GM23338 (cell line): ENCODE measurements at regions not wholly inside any gene's neighbourhood (a gene's known extent, or its start where the extent isn't known, plus 50 kb on each side); places are given as distances from the start of the nearest gene placed in this dataset.

ENCODE experiments used
- ATAC-seq: fragments of 200-7000 bp; cut with Tn5 transposase; 3 replicates; pipeline ENCODE4 v1.9.1; 2020
- DNase-seq: peaks from one replicate; pipeline ENCODE4 v3.0.0-alpha.2; 2015; ENCODE audit warnings: low spot score
- H2AFZ ChIP-seq: fragments of 200-600 bp; sonication (generic); 2 replicates; pipeline ENCODE4 v1.8.0; 2016; ENCODE audit warnings: antibody characterized with exemption, mild to moderate bottlenecking, moderate library complexity
- H3F3A ChIP-seq: fragments of 200-600 bp; sonication (generic); replicated peaks from 2 replicates; pipeline ENCODE4 v1.8.0; 2017; ENCODE audit warnings: antibody characterized with exemption, mixed run types, low read depth
- H3K27ac ChIP-seq: fragments of 200-600 bp; sonication (generic); 2 replicates; pipeline ENCODE4 v1.6.1; 2016; ENCODE audit warnings: low read depth
- H3K27me3 ChIP-seq: fragments of 200-600 bp; sonication (generic); 2 replicates; pipeline ENCODE4 v1.8.0; 2016; ENCODE audit warnings: mild to moderate bottlenecking, mixed run types, moderate library complexity; ENCODE audit not compliant: insufficient read depth
- H3K36me3 ChIP-seq: fragments of 200-600 bp; sonication (generic); 2 replicates; pipeline ENCODE4 v1.8.0; 2016; ENCODE audit warnings: mild to moderate bottlenecking; ENCODE audit not compliant: insufficient read depth
- H3K4me1 ChIP-seq: fragments of 200-600 bp; sonication (generic); 2 replicates; pipeline ENCODE4 v1.8.0; 2016; ENCODE audit warnings: mild to moderate bottlenecking, moderate library complexity; ENCODE audit not compliant: insufficient read depth
- H3K4me2 ChIP-seq: fragments of 200-600 bp; sonication (generic); 2 replicates; pipeline ENCODE4 v1.7.1; 2017; ENCODE audit warnings: mixed run types
- H3K4me3 ChIP-seq: fragments of 200-600 bp; sonication (generic); 2 replicates; pipeline ENCODE4 v1.6.1; 2016; ENCODE audit warnings: mixed run types
- H3K79me2 ChIP-seq: fragments of 200-600 bp; sonication (generic); replicated peaks from 2 replicates; pipeline ENCODE4 v1.8.0; 2017; ENCODE audit warnings: mild to moderate bottlenecking; ENCODE audit not compliant: insufficient read depth
- H3K9me2 ChIP-seq: fragments of 200-600 bp; sonication (generic); 2 replicates; pipeline ENCODE4 v1.8.0; 2017; ENCODE audit not compliant: insufficient read depth
- H4K20me1 ChIP-seq: fragments of 200-600 bp; sonication (generic); replicated peaks from 2 replicates; pipeline ENCODE4 v1.8.0; 2017; ENCODE audit warnings: mild to moderate bottlenecking; ENCODE audit not compliant: insufficient read depth
- H3K27ac Mint-ChIP-seq: 2 replicates; pipeline ENCODE4 v1.8.0; 2020; ENCODE audit warnings: inconsistent platforms, mild to moderate bottlenecking, moderate library complexity, mixed read lengths
- H3K27me3 Mint-ChIP-seq: 3 replicates; pipeline ENCODE4 v1.8.0; 2022; ENCODE audit warnings: low read depth, mild to moderate bottlenecking, moderate library complexity, mixed read lengths, inconsistent platforms; ENCODE audit not compliant: insufficient read depth, poor library complexity
- H3K36me3 Mint-ChIP-seq: 3 replicates; pipeline ENCODE4 v1.8.0; 2021; ENCODE audit warnings: low read depth, mild to moderate bottlenecking, inconsistent platforms, moderate library complexity, mixed read lengths
- H3K4me1 Mint-ChIP-seq: 3 replicates; pipeline ENCODE4 v1.8.0; 2020; ENCODE audit warnings: mild to moderate bottlenecking, inconsistent platforms, mixed read lengths
- H3K4me3 Mint-ChIP-seq: 3 replicates; pipeline ENCODE4 v1.8.0; 2021; ENCODE audit warnings: moderate library complexity, mild to moderate bottlenecking, inconsistent platforms, mixed read lengths
- H3K9me3 Mint-ChIP-seq: 3 replicates; pipeline ENCODE4 v1.8.0; 2020; ENCODE audit warnings: moderate library complexity, mild to moderate bottlenecking, inconsistent platforms, mixed read lengths
- CREB1 ChIP-seq: fragments of 250-450 bp; sonication (Bioruptor Pico); IDR thresholded peaks from 2 replicates; pipeline ENCODE4 v1.5.0; 2020; ENCODE audit warnings: low read depth, mild to moderate bottlenecking, moderate library complexity
- EZH2 ChIP-seq: fragments of 200-600 bp; sonication (generic); IDR thresholded peaks from one replicate; pipeline ENCODE4 v1.8.0; 2017; ENCODE audit warnings: antibody characterized with exemption, mild to moderate bottlenecking, low read depth; ENCODE audit not compliant: unreplicated experiment
- EZH2phosphoT487 ChIP-seq: fragments of 200-600 bp; sonication (generic); IDR thresholded peaks from one replicate; pipeline ENCODE4 v1.8.1; 2018; ENCODE audit warnings: antibody characterized with exemption; ENCODE audit not compliant: unreplicated experiment
- JUNB ChIP-seq: IDR thresholded peaks from one replicate; pipeline ENCODE4 v1.6.1; 2016; ENCODE audit warnings: antibody characterized with exemption; ENCODE audit not compliant: unreplicated experiment
- NANOG ChIP-seq: IDR thresholded peaks from 2 replicates; pipeline ENCODE4 v1.6.1; 2016; ENCODE audit warnings: antibody characterized with exemption, borderline replicate concordance
- POLR2AphosphoS5 ChIP-seq: IDR thresholded peaks from 2 replicates; pipeline ENCODE4 v1.6.1; 2016; ENCODE audit warnings: antibody characterized with exemption, low read depth
- STAT1 ChIP-seq: IDR thresholded peaks from one replicate; pipeline ENCODE4 v1.6.1; 2016; ENCODE audit warnings: antibody characterized with exemption; ENCODE audit not compliant: unreplicated experiment
- ZNF114 ChIP-seq: fragments of 250-450 bp; sonication (Bioruptor Pico); IDR thresholded peaks from 2 replicates; pipeline ENCODE4 v1.5.0; 2020; ENCODE audit warnings: mild to moderate bottlenecking, moderate library complexity
- ZNF331 ChIP-seq: fragments of 250-450 bp; sonication (Bioruptor Pico); IDR thresholded peaks from 2 replicates; pipeline ENCODE4 v1.5.0; 2020; ENCODE audit warnings: low read depth, mild to moderate bottlenecking, moderate library complexity
- TF ChIP-seq, protein P1 (sequence below): IDR thresholded peaks from 2 replicates; pipeline ENCODE4 v1.6.1; 2016; ENCODE audit warnings: antibody characterized with exemption
- TF ChIP-seq, protein P2 (sequence below), 2 experiments: fragments of 200-600 bp in 1 of 2; sonication (generic) in 1 of 2; conservative IDR thresholded peaks; 2 replicates each; pipeline versions ENCODE4 v1.5.1 to v1.6.1; 2016 to 2017; ENCODE audit warnings: antibody characterized with exemption in 2 of 2, low read depth in 2 of 2, mild to moderate bottlenecking in 2 of 2, moderate library complexity in 1 of 2
- TF ChIP-seq, protein P3 (sequence below): fragments of 250-450 bp; sonication (Bioruptor Pico); IDR thresholded peaks from 2 replicates; pipeline ENCODE4 v1.5.0; 2020; ENCODE audit warnings: mild to moderate bottlenecking, moderate library complexity
- TF ChIP-seq, protein P4 (sequence below): IDR thresholded peaks from one replicate; pipeline ENCODE4 v1.6.1; 2018; ENCODE audit warnings: antibody characterized with exemption; ENCODE audit not compliant: unreplicated experiment

DNA sequence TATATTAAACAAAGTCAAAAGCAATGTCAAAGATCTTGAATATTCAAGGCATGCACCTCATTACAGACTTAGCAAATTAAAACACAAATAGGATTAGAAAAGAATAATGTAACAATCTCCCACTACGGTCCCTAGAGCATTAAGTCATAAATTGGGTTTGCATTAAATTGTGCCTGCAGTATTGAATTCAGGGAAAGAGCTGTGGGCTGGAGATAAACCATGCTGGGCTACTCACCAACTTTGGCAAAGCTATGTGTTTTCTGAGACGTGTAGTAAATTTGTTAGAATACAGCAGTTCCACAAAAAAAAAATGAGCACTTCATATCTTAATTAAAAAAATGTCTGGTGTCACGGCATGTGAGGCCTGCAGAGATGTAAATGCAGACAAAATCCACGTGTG lies 241.6 kb downstream of the SNX10 start:
- Histone ChIP-seq H3K27ac (no peak overlapping the region), H2AFZ (no peak overlapping the region), H3K4me1 (no peaks in the 10 kb centered on the region), H3K4me3 (no peak overlapping the region), H3K79me2 (no peaks in the 10 kb centered on the region), H3K4me2 (no peak overlapping the region), H3K27me3 (no peaks in the 10 kb centered on the region), H3F3A (no peaks in the 10 kb centered on the region), H4K20me1 (no peaks in the 10 kb centered on the region), H3K36me3 (no peaks in the 10 kb centered on the region), H3K9me2 (no peaks in the 10 kb centered on the region)
- no peak for DNase-seq
- H3K9me3 Mint-ChIP-seq: no peaks in the 10 kb centered on the region
- peaks cover 7% of the 10 kb centered on the region for H3K27me3 Mint-ChIP-seq
- no peak overlapping the region for H3K27ac Mint-ChIP-seq
- no peaks in the 10 kb centered on the region for H3K36me3 Mint-ChIP-seq
- ATAC-seq: no peak
- TF ChIP-seq EZH2: no peak
- no peak for TF ChIP-seq JUNB
- TF ChIP-seq, protein P1, sequence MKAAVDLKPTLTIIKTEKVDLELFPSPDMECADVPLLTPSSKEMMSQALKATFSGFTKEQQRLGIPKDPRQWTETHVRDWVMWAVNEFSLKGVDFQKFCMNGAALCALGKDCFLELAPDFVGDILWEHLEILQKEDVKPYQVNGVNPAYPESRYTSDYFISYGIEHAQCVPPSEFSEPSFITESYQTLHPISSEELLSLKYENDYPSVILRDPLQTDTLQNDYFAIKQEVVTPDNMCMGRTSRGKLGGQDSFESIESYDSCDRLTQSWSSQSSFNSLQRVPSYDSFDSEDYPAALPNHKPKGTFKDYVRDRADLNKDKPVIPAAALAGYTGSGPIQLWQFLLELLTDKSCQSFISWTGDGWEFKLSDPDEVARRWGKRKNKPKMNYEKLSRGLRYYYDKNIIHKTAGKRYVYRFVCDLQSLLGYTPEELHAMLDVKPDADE: no peak
- no peak for TF ChIP-seq CREB1 (CRISPR knock-in tag)
- no peak for TF ChIP-seq NANOG
- TF ChIP-seq, protein P2, sequence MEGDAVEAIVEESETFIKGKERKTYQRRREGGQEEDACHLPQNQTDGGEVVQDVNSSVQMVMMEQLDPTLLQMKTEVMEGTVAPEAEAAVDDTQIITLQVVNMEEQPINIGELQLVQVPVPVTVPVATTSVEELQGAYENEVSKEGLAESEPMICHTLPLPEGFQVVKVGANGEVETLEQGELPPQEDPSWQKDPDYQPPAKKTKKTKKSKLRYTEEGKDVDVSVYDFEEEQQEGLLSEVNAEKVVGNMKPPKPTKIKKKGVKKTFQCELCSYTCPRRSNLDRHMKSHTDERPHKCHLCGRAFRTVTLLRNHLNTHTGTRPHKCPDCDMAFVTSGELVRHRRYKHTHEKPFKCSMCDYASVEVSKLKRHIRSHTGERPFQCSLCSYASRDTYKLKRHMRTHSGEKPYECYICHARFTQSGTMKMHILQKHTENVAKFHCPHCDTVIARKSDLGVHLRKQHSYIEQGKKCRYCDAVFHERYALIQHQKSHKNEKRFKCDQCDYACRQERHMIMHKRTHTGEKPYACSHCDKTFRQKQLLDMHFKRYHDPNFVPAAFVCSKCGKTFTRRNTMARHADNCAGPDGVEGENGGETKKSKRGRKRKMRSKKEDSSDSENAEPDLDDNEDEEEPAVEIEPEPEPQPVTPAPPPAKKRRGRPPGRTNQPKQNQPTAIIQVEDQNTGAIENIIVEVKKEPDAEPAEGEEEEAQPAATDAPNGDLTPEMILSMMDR (conservative IDR thresholded peaks at IDR 0.05; ENCODE audit: low read depth in 2 of 2): no peak
- no peak for TF ChIP-seq ZNF331 (CRISPR knock-in tag)
- TF ChIP-seq, protein P3, sequence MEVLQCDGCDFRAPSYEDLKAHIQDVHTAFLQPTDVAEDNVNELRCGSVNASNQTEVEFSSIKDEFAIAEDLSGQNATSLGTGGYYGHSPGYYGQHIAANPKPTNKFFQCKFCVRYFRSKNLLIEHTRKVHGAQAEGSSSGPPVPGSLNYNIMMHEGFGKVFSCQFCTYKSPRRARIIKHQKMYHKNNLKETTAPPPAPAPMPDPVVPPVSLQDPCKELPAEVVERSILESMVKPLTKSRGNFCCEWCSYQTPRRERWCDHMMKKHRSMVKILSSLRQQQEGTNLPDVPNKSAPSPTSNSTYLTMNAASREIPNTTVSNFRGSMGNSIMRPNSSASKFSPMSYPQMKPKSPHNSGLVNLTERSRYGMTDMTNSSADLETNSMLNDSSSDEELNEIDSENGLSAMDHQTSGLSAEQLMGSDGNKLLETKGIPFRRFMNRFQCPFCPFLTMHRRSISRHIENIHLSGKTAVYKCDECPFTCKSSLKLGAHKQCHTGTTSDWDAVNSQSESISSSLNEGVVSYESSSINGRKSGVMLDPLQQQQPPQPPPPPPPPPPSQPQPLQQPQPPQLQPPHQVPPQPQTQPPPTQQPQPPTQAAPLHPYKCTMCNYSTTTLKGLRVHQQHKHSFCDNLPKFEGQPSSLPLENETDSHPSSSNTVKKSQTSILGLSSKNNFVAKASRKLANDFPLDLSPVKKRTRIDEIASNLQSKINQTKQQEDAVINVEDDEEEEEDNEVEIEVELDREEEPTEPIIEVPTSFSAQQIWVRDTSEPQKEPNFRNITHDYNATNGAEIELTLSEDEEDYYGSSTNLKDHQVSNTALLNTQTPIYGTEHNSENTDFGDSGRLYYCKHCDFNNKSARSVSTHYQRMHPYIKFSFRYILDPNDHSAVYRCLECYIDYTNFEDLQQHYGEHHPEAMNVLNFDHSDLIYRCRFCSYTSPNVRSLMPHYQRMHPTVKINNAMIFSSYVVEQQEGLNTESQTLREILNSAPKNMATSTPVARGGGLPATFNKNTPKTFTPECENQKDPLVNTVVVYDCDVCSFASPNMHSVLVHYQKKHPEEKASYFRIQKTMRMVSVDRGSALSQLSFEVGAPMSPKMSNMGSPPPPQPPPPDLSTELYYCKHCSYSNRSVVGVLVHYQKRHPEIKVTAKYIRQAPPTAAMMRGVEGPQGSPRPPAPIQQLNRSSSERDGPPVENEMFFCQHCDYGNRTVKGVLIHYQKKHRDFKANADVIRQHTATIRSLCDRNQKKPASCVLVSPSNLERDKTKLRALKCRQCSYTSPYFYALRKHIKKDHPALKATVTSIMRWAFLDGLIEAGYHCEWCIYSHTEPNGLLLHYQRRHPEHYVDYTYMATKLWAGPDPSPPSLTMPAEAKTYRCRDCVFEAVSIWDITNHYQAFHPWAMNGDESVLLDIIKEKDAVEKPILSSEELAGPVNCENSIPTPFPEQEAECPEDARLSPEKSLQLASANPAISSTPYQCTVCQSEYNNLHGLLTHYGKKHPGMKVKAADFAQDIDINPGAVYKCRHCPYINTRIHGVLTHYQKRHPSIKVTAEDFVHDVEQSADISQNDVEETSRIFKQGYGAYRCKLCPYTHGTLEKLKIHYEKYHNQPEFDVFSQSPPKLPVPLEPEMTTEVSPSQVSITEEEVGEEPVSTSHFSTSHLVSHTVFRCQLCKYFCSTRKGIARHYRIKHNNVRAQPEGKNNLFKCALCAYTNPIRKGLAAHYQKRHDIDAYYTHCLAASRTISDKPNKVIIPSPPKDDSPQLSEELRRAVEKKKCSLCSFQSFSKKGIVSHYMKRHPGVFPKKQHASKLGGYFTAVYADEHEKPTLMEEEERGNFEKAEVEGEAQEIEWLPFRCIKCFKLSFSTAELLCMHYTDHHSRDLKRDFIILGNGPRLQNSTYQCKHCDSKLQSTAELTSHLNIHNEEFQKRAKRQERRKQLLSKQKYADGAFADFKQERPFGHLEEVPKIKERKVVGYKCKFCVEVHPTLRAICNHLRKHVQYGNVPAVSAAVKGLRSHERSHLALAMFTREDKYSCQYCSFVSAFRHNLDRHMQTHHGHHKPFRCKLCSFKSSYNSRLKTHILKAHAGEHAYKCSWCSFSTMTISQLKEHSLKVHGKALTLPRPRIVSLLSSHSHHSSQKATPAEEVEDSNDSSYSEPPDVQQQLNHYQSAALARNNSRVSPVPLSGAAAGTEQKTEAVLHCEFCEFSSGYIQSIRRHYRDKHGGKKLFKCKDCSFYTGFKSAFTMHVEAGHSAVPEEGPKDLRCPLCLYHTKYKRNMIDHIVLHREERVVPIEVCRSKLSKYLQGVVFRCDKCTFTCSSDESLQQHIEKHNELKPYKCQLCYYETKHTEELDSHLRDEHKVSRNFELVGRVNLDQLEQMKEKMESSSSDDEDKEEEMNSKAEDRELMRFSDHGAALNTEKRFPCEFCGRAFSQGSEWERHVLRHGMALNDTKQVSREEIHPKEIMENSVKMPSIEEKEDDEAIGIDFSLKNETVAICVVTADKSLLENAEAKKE (CRISPR knock-in tag): no peak
- TF ChIP-seq, protein P4, sequence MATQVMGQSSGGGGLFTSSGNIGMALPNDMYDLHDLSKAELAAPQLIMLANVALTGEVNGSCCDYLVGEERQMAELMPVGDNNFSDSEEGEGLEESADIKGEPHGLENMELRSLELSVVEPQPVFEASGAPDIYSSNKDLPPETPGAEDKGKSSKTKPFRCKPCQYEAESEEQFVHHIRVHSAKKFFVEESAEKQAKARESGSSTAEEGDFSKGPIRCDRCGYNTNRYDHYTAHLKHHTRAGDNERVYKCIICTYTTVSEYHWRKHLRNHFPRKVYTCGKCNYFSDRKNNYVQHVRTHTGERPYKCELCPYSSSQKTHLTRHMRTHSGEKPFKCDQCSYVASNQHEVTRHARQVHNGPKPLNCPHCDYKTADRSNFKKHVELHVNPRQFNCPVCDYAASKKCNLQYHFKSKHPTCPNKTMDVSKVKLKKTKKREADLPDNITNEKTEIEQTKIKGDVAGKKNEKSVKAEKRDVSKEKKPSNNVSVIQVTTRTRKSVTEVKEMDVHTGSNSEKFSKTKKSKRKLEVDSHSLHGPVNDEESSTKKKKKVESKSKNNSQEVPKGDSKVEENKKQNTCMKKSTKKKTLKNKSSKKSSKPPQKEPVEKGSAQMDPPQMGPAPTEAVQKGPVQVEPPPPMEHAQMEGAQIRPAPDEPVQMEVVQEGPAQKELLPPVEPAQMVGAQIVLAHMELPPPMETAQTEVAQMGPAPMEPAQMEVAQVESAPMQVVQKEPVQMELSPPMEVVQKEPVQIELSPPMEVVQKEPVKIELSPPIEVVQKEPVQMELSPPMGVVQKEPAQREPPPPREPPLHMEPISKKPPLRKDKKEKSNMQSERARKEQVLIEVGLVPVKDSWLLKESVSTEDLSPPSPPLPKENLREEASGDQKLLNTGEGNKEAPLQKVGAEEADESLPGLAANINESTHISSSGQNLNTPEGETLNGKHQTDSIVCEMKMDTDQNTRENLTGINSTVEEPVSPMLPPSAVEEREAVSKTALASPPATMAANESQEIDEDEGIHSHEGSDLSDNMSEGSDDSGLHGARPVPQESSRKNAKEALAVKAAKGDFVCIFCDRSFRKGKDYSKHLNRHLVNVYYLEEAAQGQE: no peak
- no peak for TF ChIP-seq POLR2AphosphoS5
- no peak for TF ChIP-seq ZNF114 (CRISPR knock-in tag)
- no peak for TF ChIP-seq STAT1
- TF ChIP-seq EZH2phosphoT487: no peak
- no peaks in the 10 kb centered on the region for H3K4me1 Mint-ChIP-seq
- H3K4me3 Mint-ChIP-seq: no peak overlapping the region
